C4-2B (cell line): ENCODE measurements at regions not wholly inside any gene's neighbourhood (a gene's known extent, or its start where the extent isn't known, plus 50 kb on each side); places are given as distances from the start of the nearest gene placed in this dataset.
"Not testable (repeated sequence)": the region's sequence is repeated elsewhere in the genome, so short reads cannot be mapped to it uniquely, and the experiment has no call there.

Experiments
- ZFX ChIP-seq: fragments of 450-650 bp; IDR thresholded peaks from 2 replicates; pipeline ENCODE4 v1.6.1; 2017
- TF ChIP-seq, protein P1 (sequence below): fragments of 450-650 bp; conservative IDR thresholded peaks from 2 replicates; pipeline ENCODE4 v1.5.1; 2017; ENCODE audit warnings: mild to moderate bottlenecking

DNA sequence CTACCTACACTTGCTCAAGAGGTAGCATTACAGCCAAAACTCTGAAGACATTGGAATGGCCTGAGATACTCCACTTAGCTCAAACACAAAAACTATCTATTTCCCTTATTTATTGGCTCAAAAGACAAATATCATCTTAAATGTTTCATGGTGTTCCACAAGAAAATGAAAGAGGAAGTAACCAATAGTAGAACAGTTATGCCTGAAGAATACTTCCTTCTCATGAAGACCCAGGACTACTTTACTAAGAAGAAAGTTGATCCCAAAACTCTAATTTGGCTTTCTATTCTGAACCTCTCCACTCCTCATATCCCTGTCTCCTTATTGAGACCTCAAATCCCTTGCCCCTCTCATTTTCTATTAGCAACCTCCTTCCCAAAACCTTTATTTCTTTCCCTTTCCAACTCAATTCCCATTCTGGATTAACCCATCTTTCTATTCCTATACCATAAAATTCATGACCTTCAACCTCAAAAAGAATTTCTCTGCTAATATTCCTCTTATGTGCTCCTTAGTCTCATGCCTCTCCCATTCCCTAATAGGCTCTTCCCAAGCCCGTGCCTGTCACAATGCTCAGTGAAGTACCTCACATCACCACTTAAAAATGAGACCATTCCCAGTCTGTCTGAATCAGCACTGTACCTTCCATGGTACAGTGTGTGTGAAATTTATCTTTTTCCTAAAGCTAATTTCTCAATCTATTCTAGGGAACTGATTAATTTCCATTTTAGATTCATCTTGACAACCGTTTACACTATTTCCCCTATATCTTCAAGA is 302.2 kb downstream of the ZNF37A start:
- TF ChIP-seq, protein P1, sequence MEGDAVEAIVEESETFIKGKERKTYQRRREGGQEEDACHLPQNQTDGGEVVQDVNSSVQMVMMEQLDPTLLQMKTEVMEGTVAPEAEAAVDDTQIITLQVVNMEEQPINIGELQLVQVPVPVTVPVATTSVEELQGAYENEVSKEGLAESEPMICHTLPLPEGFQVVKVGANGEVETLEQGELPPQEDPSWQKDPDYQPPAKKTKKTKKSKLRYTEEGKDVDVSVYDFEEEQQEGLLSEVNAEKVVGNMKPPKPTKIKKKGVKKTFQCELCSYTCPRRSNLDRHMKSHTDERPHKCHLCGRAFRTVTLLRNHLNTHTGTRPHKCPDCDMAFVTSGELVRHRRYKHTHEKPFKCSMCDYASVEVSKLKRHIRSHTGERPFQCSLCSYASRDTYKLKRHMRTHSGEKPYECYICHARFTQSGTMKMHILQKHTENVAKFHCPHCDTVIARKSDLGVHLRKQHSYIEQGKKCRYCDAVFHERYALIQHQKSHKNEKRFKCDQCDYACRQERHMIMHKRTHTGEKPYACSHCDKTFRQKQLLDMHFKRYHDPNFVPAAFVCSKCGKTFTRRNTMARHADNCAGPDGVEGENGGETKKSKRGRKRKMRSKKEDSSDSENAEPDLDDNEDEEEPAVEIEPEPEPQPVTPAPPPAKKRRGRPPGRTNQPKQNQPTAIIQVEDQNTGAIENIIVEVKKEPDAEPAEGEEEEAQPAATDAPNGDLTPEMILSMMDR = not testable (repeated sequence)
- not testable (repeated sequence) for TF ChIP-seq ZFX
